Keratinocyte (primary cell): ENCODE measurements at regions not wholly inside any gene's neighbourhood (a gene's known extent, or its start where the extent isn't known, plus 50 kb on each side); places are given as distances from the start of the nearest gene placed in this dataset.

Source experiments
- DNase-seq: peaks from one replicate; pipeline ENCODE4 v3.0.0-alpha.2; 2011; ENCODE audit warnings: low read depth, missing footprints, low spot score
- FAIRE-seq: peaks from 2 replicates; lab custom pipeline; 2011; peaks lifted over from hg19 to GRCh38; lab: Jason Lieb, UNC
- H2AFZ ChIP-seq: 2 replicates; pipeline ENCODE4 v1.6.0; 2012; ENCODE audit warnings: low read length, control low read depth, inconsistent platforms; ENCODE audit not compliant: control insufficient read depth
- H3K27ac ChIP-seq: 2 replicates; pipeline ENCODE4 v1.5.1; 2011; ENCODE audit warnings: low read length; ENCODE audit not compliant: control insufficient read depth, insufficient read depth
- H3K27me3 ChIP-seq: 3 replicates; pipeline ENCODE4 v1.6.0; 2011; ENCODE audit warnings: low read length; ENCODE audit not compliant: control insufficient read depth, insufficient read depth; ENCODE audit errors: extremely low read depth
- H3K36me3 ChIP-seq, 2 experiments: 2 replicates in 1 of 2; 3 replicates in 1 of 2; pipeline ENCODE4 v1.5.1; 2011; ENCODE audit warnings: low read length in 2 of 2, mild to moderate bottlenecking in 1 of 2; ENCODE audit not compliant: control insufficient read depth in 2 of 2, insufficient read depth in 2 of 2; ENCODE audit errors: extremely low read depth in 1 of 2
- H3K4me1 ChIP-seq: 3 replicates; pipeline ENCODE4 v1.5.1; 2011; ENCODE audit warnings: low read length; ENCODE audit not compliant: control insufficient read depth, insufficient read depth; ENCODE audit errors: extremely low read depth
- H3K4me2 ChIP-seq: 3 replicates; pipeline ENCODE4 v1.6.0; 2011; ENCODE audit warnings: low read depth, low read length; ENCODE audit not compliant: control insufficient read depth, insufficient read depth; ENCODE audit errors: extremely low read depth
- H3K4me3 ChIP-seq, 3 experiments: fragments of 200-600 bp in 1 of 3; sonication (generic) in 1 of 3; 2 replicates in 2 of 3; 3 replicates in 1 of 3; pipeline ENCODE4 v1.5.1; 2011 to 2016; ENCODE audit warnings: low read length in 3 of 3, mild to moderate bottlenecking in 3 of 3, control low read depth in 2 of 3, inconsistent platforms in 1 of 3, low read depth in 1 of 3, mixed read lengths in 1 of 3, mixed run types in 1 of 3, moderate library complexity in 1 of 3; ENCODE audit not compliant: control insufficient read depth in 2 of 3, insufficient read depth in 2 of 3; ENCODE audit errors: extremely low read depth in 1 of 3
- H3K79me2 ChIP-seq: 2 replicates; pipeline ENCODE4 v1.6.0; 2012; ENCODE audit warnings: low read length; ENCODE audit not compliant: control insufficient read depth, insufficient read depth
- H3K9ac ChIP-seq: 3 replicates; pipeline ENCODE4 v1.6.0; 2011; ENCODE audit warnings: low read length; ENCODE audit not compliant: control insufficient read depth, insufficient read depth; ENCODE audit errors: extremely low read depth
- H3K9me1 ChIP-seq: 3 replicates; pipeline ENCODE4 v1.6.0; 2011; ENCODE audit warnings: low read length; ENCODE audit not compliant: control insufficient read depth, insufficient read depth; ENCODE audit errors: extremely low read depth
- H3K9me3 ChIP-seq: 2 replicates; pipeline ENCODE4 v1.5.1; 2012; ENCODE audit warnings: low read depth, low read length; ENCODE audit not compliant: control insufficient read depth
- H4K20me1 ChIP-seq: 3 replicates; pipeline ENCODE4 v1.6.0; 2011; ENCODE audit warnings: low read length; ENCODE audit not compliant: control insufficient read depth, insufficient read depth; ENCODE audit errors: extremely low read depth
- CTCF ChIP-seq, 3 experiments: IDR thresholded peaks in 1 of 3; conservative IDR thresholded peaks in 1 of 3; optimal IDR thresholded peaks in 1 of 3; 2 replicates in 2 of 3; 3 replicates in 1 of 3; pipeline versions ENCODE3 to v1.5.1; 2011; ENCODE audit warnings: low read length in 3 of 3, mild to moderate bottlenecking in 3 of 3, moderate library complexity in 2 of 3, control low read depth in 1 of 3, inconsistent platforms in 1 of 3; ENCODE audit not compliant: insufficient read depth in 2 of 3; ENCODE audit errors: extremely low read depth in 1 of 3
- EZH2 ChIP-seq: IDR thresholded peaks from one replicate; pipeline ENCODE4 v1.6.1; 2012; ENCODE audit warnings: inconsistent platforms, mild to moderate bottlenecking, low read length, moderate library complexity
- dilution Hi-C: fragments of 300-500 bp; cut with MboI; formaldehyde crosslinking; loops from one replicate; pipeline ENCODE4 v1.7.0; 2020; ENCODE audit warnings: low sequenced_read_pairs; ENCODE audit not compliant: extremely low pct_ligation_motif_present

DNA sequence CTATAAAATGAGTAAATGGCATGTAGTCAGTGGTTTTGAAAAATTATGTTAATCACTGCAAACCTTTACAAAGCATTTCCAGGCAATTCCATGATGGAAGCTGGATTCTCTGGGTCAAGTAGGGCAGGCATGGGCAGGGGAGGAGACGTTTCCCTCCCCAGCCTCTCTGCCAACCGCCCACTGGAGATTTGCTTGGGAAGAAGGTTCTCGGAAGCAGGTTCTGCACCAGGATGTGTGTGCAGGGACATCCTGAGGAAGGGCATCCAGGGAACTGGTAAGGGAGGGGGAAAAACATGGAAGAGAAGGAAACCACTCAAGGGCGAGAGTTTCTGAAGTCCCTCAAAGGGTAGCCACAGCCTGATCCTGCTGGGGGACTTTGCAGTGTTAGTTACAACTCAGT is 469.1 kb downstream of the TSHZ3 start:
- TF ChIP-seq EZH2 (no peak), CTCF (optimal IDR thresholded peaks at IDR 0.05 in 1 of 3, IDR thresholded peaks at IDR 0.05 in 1 of 3, conservative IDR thresholded peaks at IDR 0.05 in 1 of 3; ENCODE audit: extremely low read depth in 1 of 3, insufficient read depth in 2 of 3, low read length in 3 of 3) (no peak)
- DNase-seq = no peak
- no peak overlapping the region for H2AFZ ChIP-seq
- no peak overlapping the region for H3K4me3 ChIP-seq
- H4K20me1 ChIP-seq = no peaks in the 10 kb centered on the region
- no peak for FAIRE-seq
- no peaks in the 10 kb centered on the region for H3K27me3 ChIP-seq
- H3K36me3 ChIP-seq = no peaks in the 10 kb centered on the region
- peaks cover 2% of the 10 kb centered on the region for H3K9me3 ChIP-seq
- H3K9ac ChIP-seq = no peak overlapping the region
- no peaks in the 10 kb centered on the region for H3K4me1 ChIP-seq
- H3K9me1 ChIP-seq = no peaks in the 10 kb centered on the region
- no peaks in the 10 kb centered on the region for H3K79me2 ChIP-seq
- dilution Hi-C loops = no loop called here
- no peak overlapping the region for H3K27ac ChIP-seq
- H3K4me2 ChIP-seq = no peak overlapping the region

DNA sequence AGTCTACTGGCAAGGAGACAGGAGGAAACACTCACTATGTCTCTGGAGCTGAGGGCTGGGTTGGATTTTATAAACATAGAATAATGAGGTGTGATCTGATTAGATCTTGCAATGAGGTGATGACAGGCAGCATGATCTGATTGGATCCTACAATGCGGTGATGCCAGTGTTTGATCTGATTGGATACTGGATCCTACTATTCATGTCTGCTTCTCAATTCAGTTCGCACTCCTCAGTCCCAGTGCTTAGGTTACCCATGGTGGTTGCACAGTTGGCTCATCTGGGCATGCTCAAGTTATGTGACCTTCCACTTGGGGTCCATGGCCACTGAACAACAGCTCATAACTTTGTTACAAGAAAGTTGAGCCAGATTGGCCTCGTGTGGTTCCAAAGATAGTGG is 469.5 kb downstream of the TSHZ3 start:
- no peak for DNase-seq
- Histone ChIP-seq H3K9me1 (no peaks in the 10 kb centered on the region), H3K36me3 (no peaks in the 10 kb centered on the region), H2AFZ (no peak overlapping the region), H3K4me3 (no peak overlapping the region), H3K27me3 (no peaks in the 10 kb centered on the region), H3K9ac (no peak overlapping the region), H3K27ac (no peak overlapping the region), H3K4me1 (no peaks in the 10 kb centered on the region), H4K20me1 (no peaks in the 10 kb centered on the region), H3K4me2 (no peak overlapping the region), H3K9me3 (peaks cover 2% of the 10 kb centered on the region), H3K79me2 (no peaks in the 10 kb centered on the region)
- no peak for FAIRE-seq
- dilution Hi-C loops = no loop called here
- TF ChIP-seq EZH2 (no peak), CTCF (optimal IDR thresholded peaks at IDR 0.05 in 1 of 3, IDR thresholded peaks at IDR 0.05 in 1 of 3, conservative IDR thresholded peaks at IDR 0.05 in 1 of 3; ENCODE audit: extremely low read depth in 1 of 3, insufficient read depth in 2 of 3, low read length in 3 of 3) (no peak)
